Spleen (tissue), 11 donors: ENCODE measurements at regions not wholly inside any gene's neighbourhood (a gene's known extent, or its start where the extent isn't known, plus 50 kb on each side); places are given as distances from the start of the nearest gene placed in this dataset.
"Not testable (repeated sequence)": the region's sequence is repeated elsewhere in the genome, so short reads cannot be mapped to it uniquely, and the experiment has no call there.

Source experiments
- DNase-seq: peaks from one replicate; pipeline ENCODE4 v3.0.0-alpha.2; 2020
- H3K27ac ChIP-seq, 8 donors: fragments of 200-600 bp; sonication (generic) in 7 of 8; 1 replicate in 4 of 8; 2 replicates in 4 of 8; pipeline versions ENCODE4 v1.5.0 to v1.8.0; 2016 to 2021; ENCODE audit warnings: inconsistent platforms in 4 of 8, mild to moderate bottlenecking in 4 of 8, moderate library complexity in 1 of 8
- H3K27me3 ChIP-seq, 7 donors: fragments of 200-600 bp; sonication (generic) in 6 of 7; replicated peaks in 1 of 7; 1 replicate in 4 of 7; 2 replicates in 3 of 7; pipeline versions ENCODE4 v1.5.0 to v1.8.0; 2016 to 2021; ENCODE audit warnings: inconsistent platforms in 3 of 7, mild to moderate bottlenecking in 1 of 7
- H3K36me3 ChIP-seq, 6 donors: fragments of 200-600 bp; sonication (generic) in 5 of 6; 1 replicate in 4 of 6; 2 replicates in 2 of 6; pipeline versions ENCODE4 v1.5.0 to v1.8.0; 2016 to 2021; ENCODE audit warnings: inconsistent platforms in 2 of 6
- H3K4me1 ChIP-seq, 6 donors: fragments of 200-600 bp; sonication (generic) in 5 of 6; 1 replicate in 3 of 6; 2 replicates in 3 of 6; pipeline versions ENCODE4 v1.5.0 to v1.8.0; 2016 to 2021; ENCODE audit warnings: inconsistent platforms in 3 of 6
- H3K4me3 ChIP-seq, 8 donors: fragments of 200-600 bp; sonication (generic) in 7 of 8; 1 replicate in 4 of 8; 2 replicates in 4 of 8; pipeline versions ENCODE4 v1.5.0 to v1.8.0; 2016 to 2021; ENCODE audit warnings: inconsistent platforms in 4 of 8, mild to moderate bottlenecking in 4 of 8, moderate library complexity in 2 of 8
- H3K9me3 ChIP-seq, 8 donors: fragments of 200-600 bp; sonication (generic) in 7 of 8; 1 replicate in 4 of 8; 2 replicates in 4 of 8; pipeline versions ENCODE4 v1.5.0 to v1.8.0; 2016 to 2021; ENCODE audit warnings: inconsistent platforms in 4 of 8
- POLR2A ChIP-seq, 3 donors: fragments of 450-650 bp; IDR thresholded peaks; one replicate each; pipeline ENCODE4 v1.5.1; 2017; ENCODE audit warnings: antibody characterized with exemption in 3 of 3, mild to moderate bottlenecking in 1 of 3
- POLR2AphosphoS5 ChIP-seq, 3 donors: sonication (generic); formaldehyde crosslinking; IDR thresholded peaks; one replicate each; pipeline ENCODE4 v1.5.1; 2017; ENCODE audit warnings: antibody characterized with exemption in 3 of 3
- WGBS, 5 donors: extraction: QIAGEN DNeasy Blood & Tissue Kit in 3 of 5; methylation state at CpG; one replicate each; pipeline versions ENCODE4 v1.1.5 to v1.1.7; 2013 to 2018; 5-methylcytosine and 5-hydroxymethylcytosine counted together
- intact Hi-C: fragments of 100-400 bp; cut with DNase I; formaldehyde crosslinking; loops from one replicate; pipeline ENCODE4 v1.15.0; 2023; ENCODE audit warnings: low total_unique reads
- TF ChIP-seq, protein P1 (sequence below), 11 experiments: fragments of 200-600 bp in 7 of 11; fragments of 450-650 bp in 4 of 11; sonication (generic) in 4 of 11; IDR thresholded peaks in 8 of 11; conservative IDR thresholded peaks in 3 of 11; 1 replicate in 7 of 11; 2 replicates in 4 of 11; pipeline versions ENCODE4 v1.4.0 to v1.8.0; 2016 to 2021; ENCODE audit warnings: antibody characterized with exemption in 11 of 11, inconsistent platforms in 4 of 11, mild to moderate bottlenecking in 1 of 11
- donor health status: healthy with polysubstance abuse.
- donor health status: DM: no; HTN: no; CAD: no; lungs with moderate emphysema.
- donor health status: DM: no; HTN: no; CAD: no.
- donor health status: Bipolar disorder and iron deficiency.
- donor health status: healthy.
- donor health status: DM: no; HTN: no; CAD: no.
- donor health status: DM: yes; HTN: yes; CAD: no.

DNA sequence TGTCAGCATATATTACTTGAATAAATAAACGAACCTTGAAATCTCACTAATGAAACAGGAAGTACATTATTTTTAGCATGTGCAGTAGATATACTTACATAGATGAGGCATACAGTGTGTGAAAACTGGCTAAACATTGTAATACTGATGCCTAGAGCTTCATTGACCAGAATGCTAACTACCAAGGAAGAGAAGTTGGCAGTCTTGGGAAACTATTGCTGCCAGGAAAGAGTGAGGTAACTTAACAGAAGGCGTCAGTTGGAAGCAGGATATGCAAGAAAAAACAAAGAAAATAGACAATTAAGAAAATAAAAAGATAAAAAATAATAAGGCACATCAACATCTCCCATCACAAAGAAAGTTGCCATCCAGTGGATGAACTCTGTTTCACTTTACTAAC, 963.0 kb downstream of the TDRD15 start:
- Histone ChIP-seq H3K4me1 (no peaks in the 10 kb centered on the region), H3K36me3 (no peaks in the 10 kb centered on the region), H3K9me3 (peaks cover 0 to 13% (median 2%) of the 10 kb centered on the region in 8 donors), H3K27ac (no peak overlapping the region), H3K27me3 (no peaks in the 10 kb centered on the region), H3K4me3 (no peak overlapping the region)
- intact Hi-C loops: no loop called here
- 44 to 58% (median 53%) methylated on average over 2 of the region's 2 CpGs for WGBS, 5 donors
- TF ChIP-seq POLR2AphosphoS5 (IDR thresholded peaks at IDR 0.05) (no peak), POLR2A (IDR thresholded peaks at IDR 0.05) (no peak)
- TF ChIP-seq, protein P1, sequence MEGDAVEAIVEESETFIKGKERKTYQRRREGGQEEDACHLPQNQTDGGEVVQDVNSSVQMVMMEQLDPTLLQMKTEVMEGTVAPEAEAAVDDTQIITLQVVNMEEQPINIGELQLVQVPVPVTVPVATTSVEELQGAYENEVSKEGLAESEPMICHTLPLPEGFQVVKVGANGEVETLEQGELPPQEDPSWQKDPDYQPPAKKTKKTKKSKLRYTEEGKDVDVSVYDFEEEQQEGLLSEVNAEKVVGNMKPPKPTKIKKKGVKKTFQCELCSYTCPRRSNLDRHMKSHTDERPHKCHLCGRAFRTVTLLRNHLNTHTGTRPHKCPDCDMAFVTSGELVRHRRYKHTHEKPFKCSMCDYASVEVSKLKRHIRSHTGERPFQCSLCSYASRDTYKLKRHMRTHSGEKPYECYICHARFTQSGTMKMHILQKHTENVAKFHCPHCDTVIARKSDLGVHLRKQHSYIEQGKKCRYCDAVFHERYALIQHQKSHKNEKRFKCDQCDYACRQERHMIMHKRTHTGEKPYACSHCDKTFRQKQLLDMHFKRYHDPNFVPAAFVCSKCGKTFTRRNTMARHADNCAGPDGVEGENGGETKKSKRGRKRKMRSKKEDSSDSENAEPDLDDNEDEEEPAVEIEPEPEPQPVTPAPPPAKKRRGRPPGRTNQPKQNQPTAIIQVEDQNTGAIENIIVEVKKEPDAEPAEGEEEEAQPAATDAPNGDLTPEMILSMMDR (IDR thresholded peaks at IDR 0.05 in 8 of 11, conservative IDR thresholded peaks at IDR 0.05 in 3 of 11): no peak
- no peak for DNase-seq

DNA sequence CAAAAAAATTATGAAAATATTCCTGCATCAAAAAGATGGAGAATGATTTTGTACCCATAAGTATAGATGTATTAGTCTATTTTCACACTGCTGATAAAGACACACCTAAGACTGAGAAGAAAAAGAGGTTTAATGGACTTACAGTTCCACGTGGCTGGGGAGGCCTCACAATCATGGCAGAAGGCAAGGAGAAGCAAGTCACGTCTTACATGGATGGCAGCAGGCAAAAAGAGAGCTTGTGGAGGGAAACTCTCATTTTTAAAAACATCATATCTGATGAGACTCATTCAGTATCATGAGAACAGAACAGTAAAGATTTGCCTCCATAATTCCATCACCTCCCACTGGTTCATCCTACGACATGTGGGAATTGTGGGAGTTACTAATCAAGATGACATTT, 979.8 kb downstream of the TDRD15 start:
- WGBS, 5 donors: 73 to 80% (median 75%) methylated on average over 3 of the region's 3 CpGs
- H3K27ac ChIP-seq, H3K9me3 ChIP-seq, DNase-seq, H3K4me1 ChIP-seq, intact Hi-C loops, H3K4me3 ChIP-seq, H3K36me3 ChIP-seq, H3K27me3 ChIP-seq: not testable (repeated sequence)

DNA sequence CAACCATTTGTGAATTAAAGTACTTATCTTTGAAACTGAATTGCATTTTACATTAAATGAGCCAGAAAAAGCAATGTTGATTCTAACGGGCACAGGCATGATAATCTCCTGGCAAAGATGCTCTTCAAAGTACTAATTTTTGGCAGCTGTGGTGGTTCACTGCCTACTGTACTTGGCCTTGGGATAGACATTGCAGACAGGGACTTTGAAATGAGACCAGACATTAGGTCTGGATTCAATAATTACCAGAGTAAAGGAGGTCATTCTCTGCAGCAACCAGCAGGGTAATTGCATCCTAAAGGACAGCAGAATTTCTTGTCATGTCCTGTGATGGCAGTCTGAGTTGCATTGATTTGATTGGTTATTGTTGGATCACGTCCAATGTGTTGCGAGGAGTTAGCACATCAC, 986.5 kb downstream of the TDRD15 start:
- WGBS, 5 donors: 63 to 77% (median 76%) methylated on average over 3 of the region's 3 CpGs
- TF ChIP-seq POLR2A (IDR thresholded peaks at IDR 0.05): no peak
- TF ChIP-seq, protein P1 (IDR thresholded peaks at IDR 0.05 in 8 of 11, conservative IDR thresholded peaks at IDR 0.05 in 3 of 11): no peak
- no peak for TF ChIP-seq POLR2AphosphoS5 (IDR thresholded peaks at IDR 0.05)
- DNase-seq: no peak

DNA sequence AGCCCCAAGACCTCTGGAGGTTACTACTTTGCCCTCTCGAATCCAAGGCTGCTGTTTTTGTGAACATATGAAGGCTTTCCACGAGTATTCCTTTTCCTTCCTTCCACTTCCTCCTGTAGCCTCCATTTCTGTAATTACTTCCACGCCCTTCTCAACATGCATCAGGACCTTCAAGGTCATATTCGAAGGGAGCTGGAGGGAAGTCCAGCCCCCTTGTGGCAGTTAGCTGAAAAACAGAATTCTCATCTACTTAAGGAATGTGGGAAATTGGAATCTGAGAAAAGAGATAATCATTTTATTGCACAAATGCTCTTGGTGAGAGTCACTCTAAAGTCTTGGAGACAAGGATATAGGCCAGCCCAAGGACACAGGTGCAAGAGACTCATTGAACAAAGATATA, 1000.2 kb downstream of the TDRD15 start:
- 53 to 67% (median 56%) methylated on average over 4 of the region's 4 CpGs for WGBS, 5 donors

More for the DNA sequence above, 986.5 kb downstream of the TDRD15 start:
- Histone ChIP-seq H3K27ac (no peak overlapping the region), H3K4me3 (no peak overlapping the region), H3K27me3 (no peaks in the 10 kb centered on the region), H3K9me3 (peaks cover 0 to 22% (median 9%) of the 10 kb centered on the region in 8 donors), H3K4me1 (no peaks in the 10 kb centered on the region), H3K36me3 (no peaks in the 10 kb centered on the region)
- intact Hi-C loops: no loop called here

More for the DNA sequence above, 1000.2 kb downstream of the TDRD15 start:
- Histone ChIP-seq H3K27ac (no peak overlapping the region), H3K9me3 (peaks cover 0 to 37% (median 4%) of the 10 kb centered on the region in 8 donors), H3K36me3 (no peaks in the 10 kb centered on the region), H3K4me1 (no peaks in the 10 kb centered on the region), H3K27me3 (no peaks in the 10 kb centered on the region), H3K4me3 (no peak overlapping the region)
- no peak for DNase-seq
- TF ChIP-seq POLR2A (IDR thresholded peaks at IDR 0.05): no peak
- TF ChIP-seq, protein P1 (IDR thresholded peaks at IDR 0.05 in 8 of 11, conservative IDR thresholded peaks at IDR 0.05 in 3 of 11): no peak
- TF ChIP-seq POLR2AphosphoS5 (IDR thresholded peaks at IDR 0.05): no peak
- intact Hi-C loops: no loop called here
